Fibroblast of lung (primary cell): ENCODE measurements at regions not wholly inside any gene's neighbourhood (a gene's known extent, or its start where the extent isn't known, plus 50 kb on each side); places are given as distances from the start of the nearest gene placed in this dataset.

Source experiments
- DNase-seq, 2 donors: peaks; one replicate each; pipeline versions ENCODE4 v3.0.0 to v3.0.0-alpha.2; 2010; ENCODE audit warnings: low read depth in 2 of 2
- H2AFZ ChIP-seq: 2 replicates; pipeline ENCODE4 v1.5.1; 2012; ENCODE audit warnings: low read length, control low read depth, inconsistent platforms
- H3K27ac ChIP-seq: 2 replicates; pipeline ENCODE4 v1.5.1; 2011; ENCODE audit warnings: low read length, control low read depth; ENCODE audit not compliant: insufficient read depth
- H3K27me3 ChIP-seq: 2 replicates; pipeline ENCODE4 v1.5.1; 2011; ENCODE audit warnings: mild to moderate bottlenecking, low read length; ENCODE audit not compliant: control insufficient read depth, insufficient read depth
- H3K36me3 ChIP-seq: 2 replicates; pipeline ENCODE4 v1.5.1; 2011; ENCODE audit warnings: low read length; ENCODE audit not compliant: control insufficient read depth, insufficient read depth
- H3K4me1 ChIP-seq: 2 replicates; pipeline ENCODE4 v1.5.1; 2011; ENCODE audit warnings: low read length; ENCODE audit not compliant: control insufficient read depth, insufficient read depth; ENCODE audit errors: extremely low read depth
- H3K4me2 ChIP-seq: 2 replicates; pipeline ENCODE4 v1.5.1; 2011; ENCODE audit warnings: low read length, control low read depth; ENCODE audit not compliant: insufficient read depth; ENCODE audit errors: extremely low read depth
- H3K4me3 ChIP-seq, 4 experiments: fragments of 200-600 bp in 1 of 4; sonication (generic) in 1 of 4; replicated peaks in 1 of 4; 2 replicates each; pipeline ENCODE4 v1.5.1; 2011 to 2016; ENCODE audit warnings: low read length in 4 of 4, low read depth in 3 of 4, mild to moderate bottlenecking in 3 of 4, control low read depth in 2 of 4, inconsistent platforms in 1 of 4, mixed read lengths in 1 of 4; ENCODE audit not compliant: insufficient read depth in 1 of 4; ENCODE audit errors: control extremely low read depth in 1 of 4
- H3K79me2 ChIP-seq: 2 replicates; pipeline ENCODE4 v1.5.1; 2012; ENCODE audit warnings: mild to moderate bottlenecking, low read length, inconsistent platforms; ENCODE audit not compliant: control insufficient read depth, insufficient read depth
- H3K9ac ChIP-seq: 2 replicates; pipeline ENCODE4 v1.5.1; 2011; ENCODE audit warnings: mild to moderate bottlenecking, low read length, control low read depth; ENCODE audit not compliant: insufficient read depth
- H3K9me3 ChIP-seq: 2 replicates; pipeline ENCODE4 v1.5.1; 2012; ENCODE audit warnings: low read depth, low read length; ENCODE audit not compliant: control insufficient read depth, insufficient read depth
- H4K20me1 ChIP-seq: 2 replicates; pipeline ENCODE4 v1.5.1; 2011; ENCODE audit warnings: low read length; ENCODE audit not compliant: control insufficient read depth, insufficient read depth; ENCODE audit errors: extremely low read depth
- CTCF ChIP-seq, 2 donors: IDR thresholded peaks in 1 of 2; conservative IDR thresholded peaks in 1 of 2; 1 replicate in 1 of 2; 2 replicates in 1 of 2; pipeline ENCODE4 v1.5.1; 2011 to 2012; ENCODE audit warnings: low read length in 2 of 2, control low read depth in 1 of 2, inconsistent platforms in 1 of 2, low read depth in 1 of 2, mild to moderate bottlenecking in 1 of 2
- EZH2 ChIP-seq: IDR thresholded peaks from 2 replicates; pipeline ENCODE4 v1.5.1; 2012; ENCODE audit warnings: low read length, control low read depth, mild to moderate bottlenecking; ENCODE audit errors: missing control alignments

GRCh38 chr3:148466143-148466542 is 231.6 kb upstream of the AGTR1 start:
- no peak for TF ChIP-seq EZH2
- TF ChIP-seq CTCF (conservative IDR thresholded peaks at IDR 0.05 in 1 of 2, IDR thresholded peaks at IDR 0.05 in 1 of 2; ENCODE audit: low read depth in 1 of 2, low read length in 2 of 2): no peak
- Histone ChIP-seq H3K4me2 (no peak overlapping the region), H3K9ac (no peak overlapping the region), H4K20me1 (no peaks in the 10 kb centered on the region), H3K27ac (no peak overlapping the region), H3K36me3 (no peaks in the 10 kb centered on the region), H3K79me2 (no peaks in the 10 kb centered on the region), H3K9me3 (no peaks in the 10 kb centered on the region), H3K27me3 (no peaks in the 10 kb centered on the region), H3K4me3 (no peak overlapping the region), H3K4me1 (no peaks in the 10 kb centered on the region), H2AFZ (no peak overlapping the region)
- DNase-seq: peak in 1 of 2 donors; percentile 84

GRCh38 chr3:148466980-148467740 is 230.5 kb upstream of the AGTR1 start:
- Histone ChIP-seq H3K4me3 (no peak overlapping the region), H3K27me3 (no peaks in the 10 kb centered on the region), H3K4me1 (no peaks in the 10 kb centered on the region), H3K36me3 (no peaks in the 10 kb centered on the region), H3K79me2 (no peaks in the 10 kb centered on the region), H3K9me3 (no peaks in the 10 kb centered on the region), H3K27ac (no peak overlapping the region), H3K4me2 (no peak overlapping the region), H3K9ac (no peak overlapping the region), H4K20me1 (no peaks in the 10 kb centered on the region), H2AFZ (no peak overlapping the region)
- no peak for DNase-seq
- no peak for TF ChIP-seq EZH2
- TF ChIP-seq CTCF (conservative IDR thresholded peaks at IDR 0.05 in 1 of 2, IDR thresholded peaks at IDR 0.05 in 1 of 2; ENCODE audit: low read depth in 1 of 2, low read length in 2 of 2): no peak

GRCh38 chr3:148477375-148477774 is 220.3 kb upstream of the AGTR1 start:
- Histone ChIP-seq H3K27ac (no peak overlapping the region), H3K9ac (no peak overlapping the region), H4K20me1 (no peaks in the 10 kb centered on the region), H2AFZ (no peak overlapping the region), H3K36me3 (no peaks in the 10 kb centered on the region), H3K27me3 (no peaks in the 10 kb centered on the region), H3K4me2 (no peak overlapping the region), H3K9me3 (no peaks in the 10 kb centered on the region), H3K79me2 (no peaks in the 10 kb centered on the region), H3K4me1 (no peaks in the 10 kb centered on the region), H3K4me3 (no peak overlapping the region)
- TF ChIP-seq CTCF (conservative IDR thresholded peaks at IDR 0.05 in 1 of 2, IDR thresholded peaks at IDR 0.05 in 1 of 2; ENCODE audit: low read depth in 1 of 2, low read length in 2 of 2) (no peak), EZH2 (no peak)
- DNase-seq: no peak
